ENCODE measurements at regions not wholly inside any gene's neighbourhood (a gene's known extent, or its start where the extent isn't known, plus 50 kb on each side); places are given as distances from the start of the nearest gene placed in this dataset.
"Not testable (repeated sequence)": the region's sequence is repeated elsewhere in the genome, so short reads cannot be mapped to it uniquely, and the experiment has no call there.

- H3K9me3 ChIP-seq (ENCODE audit: control insufficient read depth, insufficient read depth, low read length); H3K36me3 ChIP-seq (ENCODE audit: control insufficient read depth, insufficient read depth, low read length); H3K9ac ChIP-seq (ENCODE audit: low read depth, low read length); H3K4me3 ChIP-seq (ENCODE audit: low read depth, low read length); H3K27me3 ChIP-seq (ENCODE audit: control insufficient read depth, insufficient read depth, low read length): not testable (repeated sequence)
- peaks cover 16% of the 10 kb centered on the region for H3K4me1 ChIP-seq (ENCODE audit: control insufficient read depth, insufficient read depth, low read length)
These were observed 132.5 kb downstream of the NPIPB5 start for GRCh38 chr16:22643203-22643602.

GRCh38 chr16:22643886-22644285, 133.2 kb downstream of the NPIPB5 start:
- H3K27me3 ChIP-seq (ENCODE audit: control insufficient read depth, insufficient read depth, low read length) = no peaks in the 10 kb centered on the region
- H3K36me3 ChIP-seq (ENCODE audit: control insufficient read depth, insufficient read depth, low read length) = no peaks in the 10 kb centered on the region

GRCh38 chr16:22645868-22646267, 135.2 kb downstream of the NPIPB5 start:
- Histone ChIP-seq H3K4me3 (ENCODE audit: low read depth, low read length) (no peak overlapping the region), H3K27me3 (ENCODE audit: control insufficient read depth, insufficient read depth, low read length) (no peaks in the 10 kb centered on the region), H3K9ac (ENCODE audit: low read depth, low read length) (no peak overlapping the region), H3K9me3 (ENCODE audit: control insufficient read depth, insufficient read depth, low read length) (no peaks in the 10 kb centered on the region), H3K4me1 (ENCODE audit: control insufficient read depth, insufficient read depth, low read length) (peaks cover 10% of the 10 kb centered on the region), H3K36me3 (ENCODE audit: control insufficient read depth, insufficient read depth, low read length) (no peaks in the 10 kb centered on the region)

More at GRCh38 chr16:22643886-22644285, 133.2 kb downstream of the NPIPB5 start:
- H3K9me3 ChIP-seq (ENCODE audit: control insufficient read depth, insufficient read depth, low read length) = no peaks in the 10 kb centered on the region
- peaks cover 10% of the 10 kb centered on the region for H3K4me1 ChIP-seq (ENCODE audit: control insufficient read depth, insufficient read depth, low read length)
- no peak overlapping the region for H3K4me3 ChIP-seq (ENCODE audit: low read depth, low read length)
- no peak overlapping the region for H3K9ac ChIP-seq (ENCODE audit: low read depth, low read length)

- no peaks in the 10 kb centered on the region for H3K9me3 ChIP-seq (ENCODE audit: control insufficient read depth, insufficient read depth, low read length)
- no peak overlapping the region for H3K9ac ChIP-seq (ENCODE audit: low read depth, low read length)
- H3K36me3 ChIP-seq (ENCODE audit: control insufficient read depth, insufficient read depth, low read length) = no peaks in the 10 kb centered on the region
- no peaks in the 10 kb centered on the region for H3K27me3 ChIP-seq (ENCODE audit: control insufficient read depth, insufficient read depth, low read length)
- H3K4me1 ChIP-seq (ENCODE audit: control insufficient read depth, insufficient read depth, low read length) = peaks cover under 1% of the 10 kb centered on the region
- no peak overlapping the region for H3K4me3 ChIP-seq (ENCODE audit: low read depth, low read length)
These were observed 136.4 kb downstream of the NPIPB5 start for GRCh38 chr16:22646948-22647556.

GRCh38 chr16:22648141-22648540, 137.4 kb downstream of the NPIPB5 start:
- H3K27me3 ChIP-seq (ENCODE audit: control insufficient read depth, insufficient read depth, low read length) = no peaks in the 10 kb centered on the region
- H3K9ac ChIP-seq (ENCODE audit: low read depth, low read length) = no peak overlapping the region
- H3K36me3 ChIP-seq (ENCODE audit: control insufficient read depth, insufficient read depth, low read length) = no peaks in the 10 kb centered on the region
- no peak overlapping the region for H3K4me3 ChIP-seq (ENCODE audit: low read depth, low read length)
- H3K4me1 ChIP-seq (ENCODE audit: control insufficient read depth, insufficient read depth, low read length) = no peaks in the 10 kb centered on the region
- no peaks in the 10 kb centered on the region for H3K9me3 ChIP-seq (ENCODE audit: control insufficient read depth, insufficient read depth, low read length)

- Histone ChIP-seq H3K9ac (ENCODE audit: low read depth, low read length) (no peak overlapping the region), H3K4me1 (ENCODE audit: control insufficient read depth, insufficient read depth, low read length) (no peaks in the 10 kb centered on the region), H3K9me3 (ENCODE audit: control insufficient read depth, insufficient read depth, low read length) (no peaks in the 10 kb centered on the region), H3K36me3 (ENCODE audit: control insufficient read depth, insufficient read depth, low read length) (no peaks in the 10 kb centered on the region), H3K4me3 (ENCODE audit: low read depth, low read length) (no peak overlapping the region), H3K27me3 (ENCODE audit: control insufficient read depth, insufficient read depth, low read length) (no peaks in the 10 kb centered on the region)
These were observed 138.2 kb downstream of the NPIPB5 start for GRCh38 chr16:22648941-22649340.

- not testable (repeated sequence) for H3K9me3 ChIP-seq (ENCODE audit: control insufficient read depth, insufficient read depth, low read length)
These were observed 140.6 kb downstream of the NPIPB5 start for GRCh38 chr16:22651111-22651817.

GRCh38 chr16:22652463-22652845, 141.8 kb downstream of the NPIPB5 start:
- Histone ChIP-seq H3K4me1 (ENCODE audit: control insufficient read depth, insufficient read depth, low read length) (no peaks in the 10 kb centered on the region), H3K9me3 (ENCODE audit: control insufficient read depth, insufficient read depth, low read length) (no peaks in the 10 kb centered on the region), H3K9ac (ENCODE audit: low read depth, low read length) (no peak overlapping the region), H3K27me3 (ENCODE audit: control insufficient read depth, insufficient read depth, low read length) (no peaks in the 10 kb centered on the region), H3K36me3 (ENCODE audit: control insufficient read depth, insufficient read depth, low read length) (no peaks in the 10 kb centered on the region), H3K4me3 (ENCODE audit: low read depth, low read length) (no peak overlapping the region)

More at GRCh38 chr16:22651111-22651817, 140.6 kb downstream of the NPIPB5 start:
- not testable (repeated sequence) for H3K27me3 ChIP-seq (ENCODE audit: control insufficient read depth, insufficient read depth, low read length); H3K4me3 ChIP-seq (ENCODE audit: low read depth, low read length); H3K9ac ChIP-seq (ENCODE audit: low read depth, low read length); H3K36me3 ChIP-seq (ENCODE audit: control insufficient read depth, insufficient read depth, low read length); H3K4me1 ChIP-seq (ENCODE audit: control insufficient read depth, insufficient read depth, low read length)

- Histone ChIP-seq H3K4me1 (ENCODE audit: control insufficient read depth, insufficient read depth, low read length) (no peaks in the 10 kb centered on the region), H3K27me3 (ENCODE audit: control insufficient read depth, insufficient read depth, low read length) (no peaks in the 10 kb centered on the region), H3K36me3 (ENCODE audit: control insufficient read depth, insufficient read depth, low read length) (no peaks in the 10 kb centered on the region), H3K4me3 (ENCODE audit: low read depth, low read length) (no peak overlapping the region), H3K9me3 (ENCODE audit: control insufficient read depth, insufficient read depth, low read length) (no peaks in the 10 kb centered on the region), H3K9ac (ENCODE audit: low read depth, low read length) (no peak overlapping the region)
These were observed 143.2 kb downstream of the NPIPB5 start for GRCh38 chr16:22653876-22654275.

GRCh38 chr16:22656573-22656972, 145.9 kb downstream of the NPIPB5 start:
- not testable (repeated sequence) for H3K36me3 ChIP-seq (ENCODE audit: control insufficient read depth, insufficient read depth, low read length); H3K4me1 ChIP-seq (ENCODE audit: control insufficient read depth, insufficient read depth, low read length); H3K9ac ChIP-seq (ENCODE audit: low read depth, low read length); H3K9me3 ChIP-seq (ENCODE audit: control insufficient read depth, insufficient read depth, low read length); H3K4me3 ChIP-seq (ENCODE audit: low read depth, low read length); H3K27me3 ChIP-seq (ENCODE audit: control insufficient read depth, insufficient read depth, low read length)

GRCh38 chr16:22659933-22660332, 149.2 kb downstream of the NPIPB5 start:
- Histone ChIP-seq H3K4me1 (ENCODE audit: control insufficient read depth, insufficient read depth, low read length) (no peaks in the 10 kb centered on the region), H3K27me3 (ENCODE audit: control insufficient read depth, insufficient read depth, low read length) (no peaks in the 10 kb centered on the region)

GRCh38 chr16:22660441-22661160, 149.9 kb downstream of the NPIPB5 start:
- Histone ChIP-seq H3K36me3 (ENCODE audit: control insufficient read depth, insufficient read depth, low read length) (no peaks in the 10 kb centered on the region), H3K4me3 (ENCODE audit: low read depth, low read length) (no peak overlapping the region), H3K27me3 (ENCODE audit: control insufficient read depth, insufficient read depth, low read length) (no peaks in the 10 kb centered on the region), H3K4me1 (ENCODE audit: control insufficient read depth, insufficient read depth, low read length) (no peaks in the 10 kb centered on the region), H3K9ac (ENCODE audit: low read depth, low read length) (no peak overlapping the region), H3K9me3 (ENCODE audit: control insufficient read depth, insufficient read depth, low read length) (no peaks in the 10 kb centered on the region)

More at GRCh38 chr16:22659933-22660332, 149.2 kb downstream of the NPIPB5 start:
- Histone ChIP-seq H3K9ac (ENCODE audit: low read depth, low read length) (no peak overlapping the region), H3K36me3 (ENCODE audit: control insufficient read depth, insufficient read depth, low read length) (no peaks in the 10 kb centered on the region), H3K4me3 (ENCODE audit: low read depth, low read length) (no peak overlapping the region), H3K9me3 (ENCODE audit: control insufficient read depth, insufficient read depth, low read length) (no peaks in the 10 kb centered on the region)
